ENCODE measurements at regions not wholly inside any gene's neighbourhood (a gene's known extent, or its start where the extent isn't known, plus 50 kb on each side); places are given as distances from the start of the nearest gene placed in this dataset.

DNA sequence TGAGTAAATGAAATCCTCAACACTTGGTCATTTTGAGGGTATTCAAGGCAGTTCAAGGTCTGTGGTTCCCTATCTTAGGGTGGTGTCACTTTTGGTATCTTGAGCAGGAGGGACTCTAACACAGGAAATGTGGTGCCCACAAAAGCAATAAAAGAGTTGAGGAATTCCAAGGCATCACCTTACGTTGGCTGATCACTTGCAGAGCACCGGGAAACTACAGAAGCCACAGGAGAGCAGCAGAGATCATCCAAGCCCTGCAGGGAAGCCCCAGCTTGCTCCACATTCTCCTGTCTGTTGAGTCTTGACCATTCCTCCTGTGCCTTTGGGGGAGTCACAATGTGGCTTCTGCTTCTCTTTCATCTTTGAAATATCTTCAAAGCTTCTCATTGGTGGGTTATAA, 565.8 kb upstream of the ADARB2 start:
- no peaks in the 10 kb centered on the region for H3K4me1 Mint-ChIP-seq (ENCODE audit: insufficient read depth, unreplicated experiment)
- CTCF ChIA-PET, result no interaction called here

DNA sequence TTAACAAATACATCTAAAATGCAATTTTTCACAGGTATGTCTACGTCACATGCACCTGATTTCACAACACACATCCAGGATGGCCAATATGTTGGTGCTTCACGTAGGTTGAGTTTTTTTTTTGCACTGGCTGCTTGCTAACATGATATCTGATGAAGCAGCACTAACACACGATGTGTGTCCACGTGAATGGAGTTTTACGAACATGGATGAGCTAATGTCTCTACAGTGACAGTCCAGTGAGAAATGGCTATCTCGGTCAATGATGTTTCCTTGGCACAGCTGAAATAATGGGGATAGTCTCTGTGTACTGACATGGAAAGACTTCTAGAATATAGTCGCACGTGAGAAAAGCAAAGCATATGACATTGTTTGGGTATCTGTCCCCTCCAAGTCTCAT, 563.9 kb upstream of the ADARB2 start:
- TF ChIP-seq, protein P1, sequence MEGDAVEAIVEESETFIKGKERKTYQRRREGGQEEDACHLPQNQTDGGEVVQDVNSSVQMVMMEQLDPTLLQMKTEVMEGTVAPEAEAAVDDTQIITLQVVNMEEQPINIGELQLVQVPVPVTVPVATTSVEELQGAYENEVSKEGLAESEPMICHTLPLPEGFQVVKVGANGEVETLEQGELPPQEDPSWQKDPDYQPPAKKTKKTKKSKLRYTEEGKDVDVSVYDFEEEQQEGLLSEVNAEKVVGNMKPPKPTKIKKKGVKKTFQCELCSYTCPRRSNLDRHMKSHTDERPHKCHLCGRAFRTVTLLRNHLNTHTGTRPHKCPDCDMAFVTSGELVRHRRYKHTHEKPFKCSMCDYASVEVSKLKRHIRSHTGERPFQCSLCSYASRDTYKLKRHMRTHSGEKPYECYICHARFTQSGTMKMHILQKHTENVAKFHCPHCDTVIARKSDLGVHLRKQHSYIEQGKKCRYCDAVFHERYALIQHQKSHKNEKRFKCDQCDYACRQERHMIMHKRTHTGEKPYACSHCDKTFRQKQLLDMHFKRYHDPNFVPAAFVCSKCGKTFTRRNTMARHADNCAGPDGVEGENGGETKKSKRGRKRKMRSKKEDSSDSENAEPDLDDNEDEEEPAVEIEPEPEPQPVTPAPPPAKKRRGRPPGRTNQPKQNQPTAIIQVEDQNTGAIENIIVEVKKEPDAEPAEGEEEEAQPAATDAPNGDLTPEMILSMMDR (IDR thresholded peaks at IDR 0.05; ENCODE audit: unreplicated experiment), result no peak
- H3K36me3 Mint-ChIP-seq (ENCODE audit: insufficient read depth, unreplicated experiment), result no peaks in the 10 kb centered on the region
- intact Hi-C loops (cut with micrococcal nuclease), result no loop called here
- H3K4me3 Mint-ChIP-seq (ENCODE audit: unreplicated experiment), result no peak overlapping the region
- BruUV-seq (replicated peaks), result no TSS peak
- ChIA-PET CTCF (no interaction called here), POLR2A (no interaction called here)
- H3K27ac Mint-ChIP-seq (ENCODE audit: low read depth, unreplicated experiment), result no peak overlapping the region
- no peaks in the 10 kb centered on the region for H3K4me1 Mint-ChIP-seq (ENCODE audit: insufficient read depth, unreplicated experiment)
- H3K27me3 Mint-ChIP-seq (ENCODE audit: insufficient read depth, unreplicated experiment), result no peaks in the 10 kb centered on the region
- H3K9me3 Mint-ChIP-seq (ENCODE audit: unreplicated experiment), result peaks cover 14% of the 10 kb centered on the region
- no peak for DNase-seq (ENCODE audit: unreplicated experiment)

More for the DNA sequence above, 565.8 kb upstream of the ADARB2 start:
- peaks cover 14% of the 10 kb centered on the region for H3K9me3 Mint-ChIP-seq (ENCODE audit: unreplicated experiment)
- H3K4me3 Mint-ChIP-seq (ENCODE audit: unreplicated experiment), result no peak overlapping the region
- H3K36me3 Mint-ChIP-seq (ENCODE audit: insufficient read depth, unreplicated experiment), result no peaks in the 10 kb centered on the region
- no TSS peak for BruUV-seq (replicated peaks)
- intact Hi-C loops (cut with micrococcal nuclease), result no loop called here
- TF ChIP-seq, protein P1 (IDR thresholded peaks at IDR 0.05; ENCODE audit: unreplicated experiment), result no peak
- no peak for DNase-seq (ENCODE audit: unreplicated experiment)
- H3K27ac Mint-ChIP-seq (ENCODE audit: low read depth, unreplicated experiment), result no peak overlapping the region
- POLR2A ChIA-PET, result no interaction called here
- no peaks in the 10 kb centered on the region for H3K27me3 Mint-ChIP-seq (ENCODE audit: insufficient read depth, unreplicated experiment)

DNA sequence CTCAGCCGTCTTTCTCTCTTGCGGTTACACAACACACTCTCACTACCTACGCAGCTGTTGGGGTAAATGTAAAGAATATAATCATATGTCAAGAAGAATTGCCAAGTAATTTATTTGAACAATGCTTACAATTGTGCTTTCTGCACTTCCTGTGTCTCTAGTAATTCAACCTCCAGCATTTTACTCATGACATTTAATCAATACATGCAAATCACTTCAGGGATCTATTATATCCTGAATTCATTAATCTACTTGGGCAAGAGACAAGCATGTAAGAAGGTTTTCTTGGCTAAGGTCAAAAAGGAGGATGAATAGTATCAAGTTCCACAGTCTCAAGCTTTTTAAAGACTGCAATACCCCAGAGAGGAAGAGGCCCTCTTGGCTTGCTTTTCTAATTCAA, 562.9 kb upstream of the ADARB2 start:
- no peaks in the 10 kb centered on the region for H3K27me3 Mint-ChIP-seq (ENCODE audit: insufficient read depth, unreplicated experiment)
- DNase-seq (ENCODE audit: unreplicated experiment), result no peak
- no peaks in the 10 kb centered on the region for H3K4me1 Mint-ChIP-seq (ENCODE audit: insufficient read depth, unreplicated experiment)
- no peak overlapping the region for H3K4me3 Mint-ChIP-seq (ENCODE audit: unreplicated experiment)
- TF ChIP-seq, protein P1 (IDR thresholded peaks at IDR 0.05; ENCODE audit: unreplicated experiment), result no peak
- no TSS peak for BruUV-seq (replicated peaks)
- no peaks in the 10 kb centered on the region for H3K36me3 Mint-ChIP-seq (ENCODE audit: insufficient read depth, unreplicated experiment)
- intact Hi-C loops (cut with micrococcal nuclease), result no loop called here
- H3K9me3 Mint-ChIP-seq (ENCODE audit: unreplicated experiment), result peaks cover 14% of the 10 kb centered on the region
- H3K27ac Mint-ChIP-seq (ENCODE audit: low read depth, unreplicated experiment), result no peak overlapping the region
- ChIA-PET CTCF (no interaction called here), POLR2A (no interaction called here)

DNA sequence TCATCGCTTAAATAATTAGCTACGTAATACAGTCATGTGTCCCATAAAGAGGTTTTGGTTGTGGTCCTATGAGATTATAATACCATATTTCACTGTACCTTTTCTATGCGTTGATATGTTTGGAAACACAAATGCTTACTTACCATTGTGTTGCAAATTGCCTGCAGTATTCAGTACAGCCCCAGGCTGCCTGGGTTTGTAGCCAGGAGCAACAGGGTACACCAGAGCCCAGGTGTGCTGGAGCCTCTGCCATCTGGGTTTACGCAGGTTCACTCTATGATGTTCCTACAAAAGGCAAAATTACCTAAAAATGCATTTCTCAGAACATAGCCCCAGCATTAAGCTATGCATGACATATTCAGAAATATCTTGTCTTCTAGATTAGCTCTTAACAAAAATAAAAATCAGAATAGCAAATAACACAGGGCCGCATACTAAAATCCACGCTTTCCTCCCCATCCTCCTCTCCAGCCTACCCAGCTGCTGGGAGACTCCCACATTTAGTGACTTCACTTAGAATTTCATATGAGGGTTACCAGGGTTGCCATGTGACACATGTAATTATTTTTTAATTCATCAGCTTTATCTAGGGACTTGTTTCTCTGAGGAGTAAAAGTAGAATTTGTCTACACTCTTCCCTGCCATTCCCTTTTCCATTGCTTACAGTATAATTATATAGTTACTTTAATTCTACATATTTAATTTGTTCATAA, 559.0 kb upstream of the ADARB2 start:
- no peaks in the 10 kb centered on the region for H3K4me1 Mint-ChIP-seq (ENCODE audit: insufficient read depth, unreplicated experiment)
- TF ChIP-seq, protein P1 (IDR thresholded peaks at IDR 0.05; ENCODE audit: unreplicated experiment), result no peak
- intact Hi-C loops (cut with micrococcal nuclease), result no loop called here
- no TSS peak for BruUV-seq (replicated peaks)
- ChIA-PET CTCF (interaction anchor here (0.6 kb wide), 1 partner anchor 159 kb away, joined by 3 read pairs; no protein-coding TSS in a partner anchor), POLR2A (interaction anchor here (1.0 kb wide), 1 partner anchor 12 kb away, joined by 3 read pairs; no protein-coding TSS in a partner anchor)
- H3K27me3 Mint-ChIP-seq (ENCODE audit: insufficient read depth, unreplicated experiment), result no peaks in the 10 kb centered on the region
- no peaks in the 10 kb centered on the region for H3K36me3 Mint-ChIP-seq (ENCODE audit: insufficient read depth, unreplicated experiment)
- no peak overlapping the region for H3K27ac Mint-ChIP-seq (ENCODE audit: low read depth, unreplicated experiment)
- no peak for DNase-seq (ENCODE audit: unreplicated experiment)
- H3K4me3 Mint-ChIP-seq (ENCODE audit: unreplicated experiment), result no peak overlapping the region
- H3K9me3 Mint-ChIP-seq (ENCODE audit: unreplicated experiment), result peaks cover 7% of the 10 kb centered on the region

Data from MCF 10A (cell line).